Activated T-helper 2 cell treated with anti-CD3 and anti-CD28 coated beads, Interferon-gamma antibody, Interleukin-2, Interleukin-4, amounts not matched to agents 10 μg/mL and 5 μg/mL and 100 μg/mL, durations not matched to agents 14 hours and 24 hours and 36 hours (primary cell): ENCODE measurements at regions not wholly inside any gene's neighbourhood (a gene's known extent, or its start where the extent isn't known, plus 50 kb on each side); places are given as distances from the start of the nearest gene placed in this dataset.
"Not testable (repeated sequence)": the region's sequence is repeated elsewhere in the genome, so short reads cannot be mapped to it uniquely, and the experiment has no call there.

ENCODE experiments used
- DNase-seq: peaks from one replicate; pipeline ENCODE4 v3.0.0; 2021; ENCODE audit warnings: low spot score
- H3K27ac Mint-ChIP-seq: one replicate; pipeline ENCODE4 v1.8.0; 2021; ENCODE audit warnings: mixed read lengths
- H3K27me3 Mint-ChIP-seq: one replicate; pipeline ENCODE4 v1.8.0; 2021; ENCODE audit warnings: low read depth, mixed read lengths
- H3K36me3 Mint-ChIP-seq: one replicate; pipeline ENCODE4 v1.8.0; 2021; ENCODE audit warnings: low read depth, mixed read lengths
- H3K4me1 Mint-ChIP-seq: one replicate; pipeline ENCODE4 v1.8.0; 2021; ENCODE audit warnings: low read depth, mixed read lengths
- H3K4me3 Mint-ChIP-seq: one replicate; pipeline ENCODE4 v1.8.0; 2021; ENCODE audit warnings: low read depth, mild to moderate bottlenecking, moderate library complexity, mixed read lengths
- H3K9me3 Mint-ChIP-seq: one replicate; pipeline ENCODE4 v1.8.0; 2021; ENCODE audit warnings: mixed read lengths
- intact Hi-C: fragments of 100-400 bp; cut with micrococcal nuclease; formaldehyde crosslinking; loops from one replicate; pipeline ENCODE4 v1.15.1; 2023

DNA sequence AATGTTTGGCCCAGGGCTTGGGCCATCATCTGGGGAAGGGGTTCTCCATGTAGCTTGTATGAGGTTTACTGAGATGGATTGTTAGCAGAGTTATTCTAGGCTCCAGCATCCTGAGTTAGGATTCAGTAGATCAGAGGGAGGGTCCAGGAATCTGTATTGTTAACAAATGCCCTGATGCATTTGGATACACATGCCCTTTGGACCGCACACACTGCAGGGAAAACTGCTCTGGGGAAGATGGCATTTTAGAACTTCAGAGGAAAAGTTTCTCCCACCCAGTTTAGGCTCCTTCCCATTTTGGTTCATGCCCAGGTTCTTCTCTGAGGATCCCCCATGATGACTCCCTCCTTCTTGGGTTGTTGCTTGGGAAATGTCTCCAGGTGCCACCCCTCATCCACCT, 193.3 kb downstream of the KTN1 start:
- H3K4me1 Mint-ChIP-seq = no peaks in the 10 kb centered on the region
- H3K9me3 Mint-ChIP-seq = no peaks in the 10 kb centered on the region
- no peak overlapping the region for H3K27ac Mint-ChIP-seq
- H3K4me3 Mint-ChIP-seq = no peak overlapping the region
- H3K36me3 Mint-ChIP-seq = no peaks in the 10 kb centered on the region
- intact Hi-C loops = no loop called here
- DNase-seq = no peak
- peaks cover 6% of the 10 kb centered on the region for H3K27me3 Mint-ChIP-seq

DNA sequence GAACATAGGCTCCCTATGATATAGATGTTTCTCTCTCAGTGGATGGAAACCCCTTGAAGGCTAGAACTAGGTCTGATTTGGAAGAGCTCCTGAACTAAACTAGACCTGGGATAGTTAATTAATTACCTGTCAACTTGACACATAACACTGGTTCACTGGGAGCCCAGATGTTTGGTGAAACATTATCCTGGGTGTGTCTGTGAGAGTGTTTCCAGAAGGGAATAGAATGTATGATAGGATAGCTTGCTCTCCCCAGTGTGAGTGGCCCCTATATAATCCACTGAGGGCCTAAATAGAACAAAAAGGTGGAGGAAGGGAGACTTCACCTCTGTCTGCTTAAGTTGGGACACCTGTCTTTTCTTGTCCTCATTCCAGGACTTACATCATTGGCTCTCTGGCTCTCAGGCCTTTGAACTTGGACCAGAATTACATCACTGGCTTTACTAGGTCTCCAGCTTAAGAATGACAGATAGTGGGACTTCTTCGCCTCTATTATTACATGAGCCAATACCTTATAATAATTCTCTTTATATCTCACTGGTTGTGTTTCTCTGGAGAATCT, 194.1 kb downstream of the KTN1 start:
- intact Hi-C loops = no loop called here
- H3K27ac Mint-ChIP-seq = no peak overlapping the region
- H3K9me3 Mint-ChIP-seq = no peaks in the 10 kb centered on the region
- no peaks in the 10 kb centered on the region for H3K36me3 Mint-ChIP-seq
- peaks cover 6% of the 10 kb centered on the region for H3K27me3 Mint-ChIP-seq
- no peak overlapping the region for H3K4me3 Mint-ChIP-seq
- DNase-seq = no peak
- H3K4me1 Mint-ChIP-seq = no peaks in the 10 kb centered on the region

DNA sequence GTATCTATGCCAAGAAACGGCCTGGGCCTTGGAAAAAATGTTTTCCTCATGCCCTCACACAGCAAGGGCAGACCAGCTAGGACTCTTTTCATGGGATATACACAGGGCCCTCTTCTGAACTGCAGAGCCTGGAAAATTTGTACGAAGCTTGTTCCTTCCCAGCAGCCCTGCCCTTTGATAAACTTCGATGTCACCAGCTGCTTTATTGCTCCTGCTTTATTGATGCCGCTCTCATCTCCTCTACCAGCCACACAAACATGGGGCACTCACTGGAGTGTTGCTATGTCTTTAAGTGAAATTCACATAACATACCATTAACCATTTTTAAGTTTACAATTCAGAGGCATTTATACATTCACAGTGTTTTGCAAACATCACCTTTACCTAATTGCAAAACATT, 197.9 kb downstream of the KTN1 start:
- no peaks in the 10 kb centered on the region for H3K9me3 Mint-ChIP-seq
- H3K4me1 Mint-ChIP-seq = no peaks in the 10 kb centered on the region
- no peaks in the 10 kb centered on the region for H3K36me3 Mint-ChIP-seq
- H3K4me3 Mint-ChIP-seq = no peak overlapping the region
- H3K27ac Mint-ChIP-seq = no peak overlapping the region
- intact Hi-C loops = no loop called here
- no peak for DNase-seq
- H3K27me3 Mint-ChIP-seq = no peaks in the 10 kb centered on the region

DNA sequence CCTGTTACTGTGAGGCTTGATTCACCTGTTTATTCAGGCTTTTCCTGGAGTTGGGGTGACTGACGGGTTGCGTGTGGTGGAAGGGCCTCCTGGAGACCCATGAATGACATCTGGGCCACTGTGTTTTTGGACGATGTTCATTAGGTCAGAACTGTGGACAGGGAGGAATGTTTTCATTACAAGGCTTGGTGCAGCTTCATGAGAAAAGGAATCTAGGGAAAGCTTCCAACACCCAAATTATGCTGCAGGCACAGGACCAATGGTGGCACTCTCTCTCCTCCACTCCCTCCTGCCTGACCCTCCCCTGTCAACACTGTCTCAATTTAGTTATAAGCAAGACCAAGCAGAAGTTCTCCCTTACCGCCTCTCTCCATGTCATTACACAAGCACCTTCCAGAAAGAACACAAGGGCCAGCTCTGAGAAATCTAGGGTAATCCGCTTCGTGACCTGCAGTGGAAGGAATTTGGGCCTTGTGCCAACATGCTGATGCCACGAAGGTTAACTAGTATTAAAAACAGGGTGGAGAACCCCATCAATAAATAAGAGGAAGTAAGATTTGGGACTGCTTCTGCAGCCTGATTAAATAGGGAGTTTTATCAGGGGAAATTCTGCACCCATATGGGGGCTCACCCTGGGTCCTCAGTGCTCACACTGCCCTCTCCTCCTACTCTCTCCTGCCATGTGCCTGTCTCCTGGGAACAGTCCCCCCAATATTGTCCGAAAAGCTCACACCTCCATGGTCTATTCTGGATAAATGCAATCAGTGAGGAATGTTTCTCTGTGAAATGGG, 200.3 kb downstream of the KTN1 start:
- Mint-ChIP-seq H3K4me3 (no peak overlapping the region), H3K9me3 (no peaks in the 10 kb centered on the region), H3K27me3 (peaks cover 4% of the 10 kb centered on the region), H3K4me1 (no peaks in the 10 kb centered on the region), H3K27ac (no peak overlapping the region), H3K36me3 (no peaks in the 10 kb centered on the region)
- intact Hi-C loops = no loop called here
- DNase-seq = no peak

DNA sequence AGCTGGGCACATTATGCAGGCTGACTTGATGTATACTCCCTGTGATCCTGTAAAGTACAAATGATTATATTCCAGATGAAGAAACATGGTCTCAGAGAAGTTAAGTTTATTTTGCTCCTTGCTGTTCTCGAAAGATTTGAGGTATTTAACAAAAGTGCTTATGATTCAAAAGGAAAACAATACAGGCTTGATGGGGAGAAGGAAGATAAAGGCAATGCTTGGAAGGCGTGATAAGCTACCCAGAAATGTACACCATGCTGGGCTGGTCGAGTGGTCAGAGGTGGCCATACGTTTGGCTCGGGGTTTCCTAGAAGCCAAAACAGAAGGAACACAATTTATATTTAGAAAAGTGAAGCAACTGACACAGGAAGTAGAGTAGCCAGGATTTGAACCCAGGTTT, 201.0 kb downstream of the KTN1 start:
- Mint-ChIP-seq H3K27me3 (peaks cover 9% of the 10 kb centered on the region), H3K9me3 (no peaks in the 10 kb centered on the region), H3K4me3 (no peak overlapping the region), H3K27ac (no peak overlapping the region), H3K4me1 (no peaks in the 10 kb centered on the region), H3K36me3 (no peaks in the 10 kb centered on the region)
- intact Hi-C loops = no loop called here
- DNase-seq = no peak

DNA sequence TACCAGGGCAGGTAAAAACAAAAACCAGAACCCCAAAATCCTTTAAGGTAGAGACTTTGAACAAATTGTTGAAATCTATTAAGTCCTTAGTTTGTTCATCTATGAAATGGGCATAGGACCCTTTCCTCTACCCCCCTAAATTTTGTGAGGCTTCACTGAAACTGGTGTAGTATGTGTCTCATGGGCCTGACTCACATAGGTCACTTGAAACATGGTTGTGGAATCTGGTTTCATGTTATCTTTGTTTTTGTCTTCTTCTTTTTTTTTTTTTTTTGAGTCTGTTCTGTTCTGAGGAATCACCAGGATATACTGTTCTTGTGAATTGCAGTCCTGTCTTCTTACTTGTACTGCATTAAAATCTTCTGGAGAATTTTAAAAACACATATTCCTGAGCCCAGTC, 202.2 kb downstream of the KTN1 start:
- H3K4me1 Mint-ChIP-seq = no peaks in the 10 kb centered on the region
- no peaks in the 10 kb centered on the region for H3K36me3 Mint-ChIP-seq
- no peaks in the 10 kb centered on the region for H3K9me3 Mint-ChIP-seq
- no peak overlapping the region for H3K4me3 Mint-ChIP-seq
- intact Hi-C loops = no loop called here
- no peak for DNase-seq
- H3K27ac Mint-ChIP-seq = no peak overlapping the region
- peaks cover 9% of the 10 kb centered on the region for H3K27me3 Mint-ChIP-seq

DNA sequence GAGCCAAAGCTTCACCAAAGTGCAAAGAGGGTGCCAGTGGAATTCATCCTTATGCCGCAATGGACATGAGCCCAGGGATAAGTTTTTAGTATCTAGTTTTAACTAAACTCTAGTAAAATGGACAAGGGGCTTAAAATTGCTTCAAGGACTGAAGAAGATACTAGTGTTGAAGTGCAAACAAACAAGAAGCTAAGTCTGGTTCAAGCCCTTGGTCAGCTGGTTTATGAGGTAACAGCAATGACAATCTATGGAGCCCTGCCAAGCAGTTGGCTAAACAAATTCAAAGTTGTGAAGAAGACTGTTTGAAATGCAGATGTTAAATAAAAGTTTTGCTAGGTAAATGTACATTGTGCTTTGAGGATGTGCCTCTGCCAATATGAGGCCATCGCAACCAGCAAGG, 209.4 kb downstream of the KTN1 start:
- no peak for DNase-seq
- Mint-ChIP-seq H3K27me3 (peaks cover 9% of the 10 kb centered on the region), H3K36me3 (no peaks in the 10 kb centered on the region), H3K4me1 (no peaks in the 10 kb centered on the region), H3K9me3 (no peaks in the 10 kb centered on the region), H3K27ac (no peak overlapping the region), H3K4me3 (no peak overlapping the region)
- intact Hi-C loops = no loop called here

DNA sequence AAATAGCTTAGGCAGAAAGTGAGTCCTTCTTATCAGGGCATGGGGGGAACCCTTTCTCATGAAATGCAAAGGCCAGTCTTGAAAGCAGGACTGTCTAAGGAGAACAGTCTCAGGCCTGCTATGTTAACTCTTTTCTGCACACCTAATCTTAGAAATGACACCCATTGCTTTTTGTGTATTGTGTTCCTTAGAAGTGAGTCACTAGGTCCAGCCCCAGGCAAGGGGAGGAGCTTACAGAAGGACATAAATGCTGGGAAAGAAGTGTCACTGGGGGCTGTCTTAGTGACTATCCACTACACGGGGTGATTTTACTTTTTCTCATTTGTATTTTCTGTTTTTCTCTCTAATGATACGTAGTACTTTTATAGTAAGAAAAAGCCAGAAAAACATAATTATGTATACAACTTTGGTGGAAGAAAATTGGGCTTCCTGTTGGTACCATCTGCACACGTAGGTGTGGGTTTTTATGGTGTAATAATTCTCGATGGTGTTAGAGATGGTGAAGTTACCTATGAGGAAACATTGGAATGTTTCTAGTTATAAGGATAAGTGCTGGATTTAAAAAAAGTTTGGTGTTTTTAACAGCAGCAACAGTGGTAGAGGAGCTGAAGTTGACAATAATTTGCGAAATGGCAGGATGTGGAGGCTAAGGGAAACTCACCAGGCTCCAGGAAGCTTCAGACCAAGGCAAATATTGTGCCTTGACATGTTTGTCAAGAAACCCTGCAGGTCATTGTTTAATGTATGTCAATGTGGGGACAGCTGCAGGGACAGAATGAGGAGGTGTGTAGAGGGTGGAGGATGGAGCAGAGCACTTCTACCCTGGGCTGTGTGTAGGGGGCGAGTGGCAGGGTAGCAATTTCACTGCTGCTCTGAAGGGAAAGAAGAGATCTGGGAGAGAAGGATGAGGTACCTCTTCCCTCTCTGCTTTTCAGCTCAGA, 214.9 kb downstream of the KTN1 start:
- Mint-ChIP-seq H3K27ac (no peak overlapping the region), H3K4me3 (no peak overlapping the region), H3K36me3 (no peaks in the 10 kb centered on the region)

GRCh38 chr14:55796513-55796912, 216.5 kb downstream of the KTN1 start:
- H3K27ac Mint-ChIP-seq, H3K36me3 Mint-ChIP-seq, DNase-seq, H3K9me3 Mint-ChIP-seq, intact Hi-C loops, H3K4me1 Mint-ChIP-seq, H3K27me3 Mint-ChIP-seq, H3K4me3 Mint-ChIP-seq: not testable (repeated sequence)

More for the DNA sequence above, 214.9 kb downstream of the KTN1 start:
- no peaks in the 10 kb centered on the region for H3K4me1 Mint-ChIP-seq
- no peak for DNase-seq
- no peaks in the 10 kb centered on the region for H3K9me3 Mint-ChIP-seq
- intact Hi-C loops = no loop called here
- no peaks in the 10 kb centered on the region for H3K27me3 Mint-ChIP-seq

- H3K36me3 Mint-ChIP-seq = no peaks in the 10 kb centered on the region
- H3K4me1 Mint-ChIP-seq = peaks cover 11% of the 10 kb centered on the region
- intact Hi-C loops = no loop called here
- no peak overlapping the region for H3K4me3 Mint-ChIP-seq
- peaks cover 4% of the 10 kb centered on the region for H3K9me3 Mint-ChIP-seq
- H3K27me3 Mint-ChIP-seq = no peaks in the 10 kb centered on the region
- no peak overlapping the region for H3K27ac Mint-ChIP-seq
- no peak for DNase-seq
These were observed 218.4 kb downstream of the KTN1 start for GRCh38 chr14:55798406-55798805.

- Mint-ChIP-seq H3K4me3 (no peak overlapping the region), H3K4me1 (peaks cover 18% of the 10 kb centered on the region), H3K9me3 (peaks cover 4% of the 10 kb centered on the region), H3K27ac (no peak overlapping the region), H3K36me3 (no peaks in the 10 kb centered on the region), H3K27me3 (no peaks in the 10 kb centered on the region)
- intact Hi-C loops = loop anchor here (10.0 kb wide), 1 partner anchor 205 kb away; no protein-coding TSS in a partner anchor
- no peak for DNase-seq
These were observed 219.6 kb downstream of the KTN1 start for GRCh38 chr14:55799508-55800095.

DNA sequence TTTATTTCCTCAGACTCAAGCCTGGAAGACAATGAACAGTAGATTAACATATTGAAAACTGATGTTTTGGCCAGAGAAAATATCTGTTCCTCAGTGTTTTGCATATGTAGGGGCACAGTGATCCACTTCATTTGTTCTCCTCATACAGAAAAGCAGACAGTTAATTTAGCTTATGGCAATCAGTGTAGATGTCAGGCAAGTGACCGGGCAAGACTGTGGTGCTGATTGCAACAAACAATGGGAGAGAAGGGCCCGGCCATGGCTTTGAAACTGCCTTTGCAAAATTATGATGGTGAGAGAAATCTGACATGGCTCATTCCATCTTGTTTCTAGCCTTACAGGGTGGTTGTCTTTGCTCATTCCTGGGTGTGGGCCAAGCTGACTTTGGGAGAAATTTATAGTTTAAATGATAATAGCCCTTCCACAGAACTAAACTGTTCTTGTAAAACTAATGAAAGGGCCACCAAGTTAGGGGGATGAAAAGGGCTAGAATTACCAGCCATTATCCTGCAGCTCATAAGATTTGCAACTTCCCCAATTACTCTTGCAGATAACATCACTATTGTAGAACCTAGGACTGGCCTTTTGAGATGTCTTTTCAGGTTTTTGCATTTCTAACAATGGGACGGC, 220.3 kb downstream of the KTN1 start:
- no peak for DNase-seq
- Mint-ChIP-seq H3K36me3 (no peaks in the 10 kb centered on the region), H3K4me3 (no peak overlapping the region), H3K9me3 (peaks cover 4% of the 10 kb centered on the region), H3K4me1 (peaks cover 18% of the 10 kb centered on the region), H3K27me3 (no peaks in the 10 kb centered on the region), H3K27ac (no peak overlapping the region)
- intact Hi-C loops = loop anchor here (10.0 kb wide), 1 partner anchor 205 kb away; no protein-coding TSS in a partner anchor
